GM19099 (cell line): ENCODE measurements at regions not wholly inside any gene's neighbourhood (a gene's known extent, or its start where the extent isn't known, plus 50 kb on each side); places are given as distances from the start of the nearest gene placed in this dataset.

Source experiments
- POLR2A ChIP-seq: IDR thresholded peaks from 3 replicates; pipeline ENCODE4 v1.6.1; 2011; ENCODE audit warnings: low read depth; ENCODE audit not compliant: insufficient read length; ENCODE audit errors: extremely low read depth

- no peak for TF ChIP-seq POLR2A
Observed at GRCh38 chr22:22348815-22349454, 104.3 kb downstream of the VPREB1 start.

GRCh38 chr22:22349455-22349836, 104.9 kb downstream of the VPREB1 start:
- no peak for TF ChIP-seq POLR2A

GRCh38 chr22:22351366-22351765, 106.8 kb downstream of the VPREB1 start:
- no peak for TF ChIP-seq POLR2A

GRCh38 chr22:22352371-22352999, 107.9 kb downstream of the VPREB1 start:
- no peak for TF ChIP-seq POLR2A

- no peak for TF ChIP-seq POLR2A
Observed at GRCh38 chr22:22355096-22355834, 110.7 kb downstream of the VPREB1 start.

GRCh38 chr22:22357024-22357883, 112.7 kb downstream of the VPREB1 start:
- no peak for TF ChIP-seq POLR2A

GRCh38 chr22:22358152-22358551, 113.6 kb downstream of the VPREB1 start:
- TF ChIP-seq POLR2A = no peak

GRCh38 chr22:22358686-22359085, 114.1 kb downstream of the VPREB1 start:
- no peak for TF ChIP-seq POLR2A

- TF ChIP-seq POLR2A = no peak
Observed at GRCh38 chr22:22359465-22359864, 114.9 kb downstream of the VPREB1 start.

GRCh38 chr22:22360014-22360413, 115.4 kb downstream of the VPREB1 start:
- TF ChIP-seq POLR2A = no peak

- TF ChIP-seq POLR2A = no peak
Observed at GRCh38 chr22:22362311-22362710, 117.7 kb downstream of the VPREB1 start.

- no peak for TF ChIP-seq POLR2A
Observed at GRCh38 chr22:22362936-22363335, 118.3 kb downstream of the VPREB1 start.

- no peak for TF ChIP-seq POLR2A
Observed at GRCh38 chr22:22364207-22364606, 119.6 kb downstream of the VPREB1 start.

GRCh38 chr22:22366537-22366936, 122.0 kb downstream of the VPREB1 start:
- no peak for TF ChIP-seq POLR2A

GRCh38 chr22:22368516-22368915, 123.9 kb downstream of the VPREB1 start:
- no peak for TF ChIP-seq POLR2A

GRCh38 chr22:22369964-22370270, 125.3 kb downstream of the VPREB1 start:
- no peak for TF ChIP-seq POLR2A

- TF ChIP-seq POLR2A = no peak
Observed at GRCh38 chr22:22371031-22371541, 126.5 kb downstream of the VPREB1 start.
